GM19238 (cell line): ENCODE measurements at regions not wholly inside any gene's neighbourhood (a gene's known extent, or its start where the extent isn't known, plus 50 kb on each side); places are given as distances from the start of the nearest gene placed in this dataset.

Experiments used
- DNase-seq: peaks from one replicate; pipeline ENCODE4 v3.0.0; 2011; ENCODE audit warnings: low spot score; ENCODE audit not compliant: insufficient read length

GRCh38 chr18:72601481-72601880, 57.3 kb upstream of the CBLN2 start:
- DNase-seq: no peak
